CMK (cell line): ENCODE measurements at regions not wholly inside any gene's neighbourhood (a gene's known extent, or its start where the extent isn't known, plus 50 kb on each side); places are given as distances from the start of the nearest gene placed in this dataset.
"Not testable (repeated sequence)": the region's sequence is repeated elsewhere in the genome, so short reads cannot be mapped to it uniquely, and the experiment has no call there.

Source experiments
- DNase-seq: peaks from one replicate; pipeline ENCODE4 v3.0.0-alpha.2; 2010; ENCODE audit warnings: low read depth

GRCh38 chr14:105636935-105637334, 110.6 kb downstream of the TMEM121 start:
- no peak for DNase-seq

GRCh38 chr14:105637345-105637744, 111.0 kb downstream of the TMEM121 start:
- not testable (repeated sequence) for DNase-seq

- DNase-seq, result not testable (repeated sequence)
These were observed 113.9 kb downstream of the TMEM121 start for GRCh38 chr14:105639969-105640931.

- no peak for DNase-seq
These were observed 114.9 kb downstream of the TMEM121 start for GRCh38 chr14:105641075-105641937.

GRCh38 chr14:105641951-105642350, 115.6 kb downstream of the TMEM121 start:
- DNase-seq, result not testable (repeated sequence)

GRCh38 chr14:105642486-105642885, 116.1 kb downstream of the TMEM121 start:
- not testable (repeated sequence) for DNase-seq

- DNase-seq, result not testable (repeated sequence)
These were observed 117.1 kb downstream of the TMEM121 start for GRCh38 chr14:105643406-105644052.

- DNase-seq, result not testable (repeated sequence)
These were observed 117.7 kb downstream of the TMEM121 start for GRCh38 chr14:105644053-105644435.

GRCh38 chr14:105644457-105644856, 118.1 kb downstream of the TMEM121 start:
- DNase-seq, result not testable (repeated sequence)

- not testable (repeated sequence) for DNase-seq
These were observed 118.5 kb downstream of the TMEM121 start for GRCh38 chr14:105644891-105645290.

- DNase-seq, result not testable (repeated sequence)
These were observed 119.0 kb downstream of the TMEM121 start for GRCh38 chr14:105645389-105645788.

GRCh38 chr14:105646175-105646574, 119.8 kb downstream of the TMEM121 start:
- no peak for DNase-seq

- DNase-seq, result not testable (repeated sequence)
These were observed 120.4 kb downstream of the TMEM121 start for GRCh38 chr14:105646711-105647281.

GRCh38 chr14:105647426-105647783, 121.0 kb downstream of the TMEM121 start:
- not testable (repeated sequence) for DNase-seq

GRCh38 chr14:105647784-105648608, 121.6 kb downstream of the TMEM121 start:
- no peak for DNase-seq

- not testable (repeated sequence) for DNase-seq
These were observed 122.5 kb downstream of the TMEM121 start for GRCh38 chr14:105648609-105649535.

- DNase-seq, result not testable (repeated sequence)
These were observed 125.9 kb downstream of the TMEM121 start for GRCh38 chr14:105652317-105652716.

- DNase-seq, result not testable (repeated sequence)
These were observed 127.5 kb downstream of the TMEM121 start for GRCh38 chr14:105653921-105654320.

- not testable (repeated sequence) for DNase-seq
These were observed 132.9 kb downstream of the TMEM121 start for GRCh38 chr14:105659255-105659654.
